IPS-NIHi11 (cell line): ENCODE measurements at regions not wholly inside any gene's neighbourhood (a gene's known extent, or its start where the extent isn't known, plus 50 kb on each side); places are given as distances from the start of the nearest gene placed in this dataset.

Experiments
- DNase-seq: peaks from one replicate; pipeline ENCODE4 v3.0.0; 2012; ENCODE audit warnings: mixed read lengths, low spot score

GRCh38 chr6:114543696-114544095, 200.9 kb upstream of the HS3ST5 start:
- no peak for DNase-seq

GRCh38 chr6:114541794-114542193, 199.0 kb upstream of the HS3ST5 start:
- no peak for DNase-seq

GRCh38 chr6:114537977-114538376, 195.2 kb upstream of the HS3ST5 start:
- no peak for DNase-seq

- no peak for DNase-seq
Measured at GRCh38 chr6:114534813-114535212, 192.0 kb upstream of the HS3ST5 start.

GRCh38 chr6:114524081-114524480, 181.3 kb upstream of the HS3ST5 start:
- DNase-seq = no peak

- DNase-seq = no peak
Measured at GRCh38 chr6:114523508-114523907, 180.7 kb upstream of the HS3ST5 start.

GRCh38 chr6:114521926-114522325, 179.1 kb upstream of the HS3ST5 start:
- no peak for DNase-seq

GRCh38 chr6:114520976-114521375, 178.2 kb upstream of the HS3ST5 start:
- no peak for DNase-seq

- no peak for DNase-seq
Measured at GRCh38 chr6:114514170-114514569, 171.3 kb upstream of the HS3ST5 start.

- no peak for DNase-seq
Measured at GRCh38 chr6:114471450-114471849, 128.6 kb upstream of the HS3ST5 start.

GRCh38 chr6:114467931-114468330, 125.1 kb upstream of the HS3ST5 start:
- DNase-seq = no peak

GRCh38 chr6:114465511-114465910, 122.7 kb upstream of the HS3ST5 start:
- DNase-seq = no peak

GRCh38 chr6:114453737-114454276, 111.0 kb upstream of the HS3ST5 start:
- DNase-seq = no peak

- DNase-seq = no peak
Measured at GRCh38 chr6:114452785-114453401, 110.1 kb upstream of the HS3ST5 start.

GRCh38 chr6:114450631-114451030, 107.8 kb upstream of the HS3ST5 start:
- no peak for DNase-seq

GRCh38 chr6:114449659-114450058, 106.8 kb upstream of the HS3ST5 start:
- no peak for DNase-seq

- DNase-seq = no peak
Measured at GRCh38 chr6:114446342-114446741, 103.5 kb upstream of the HS3ST5 start.

GRCh38 chr6:114445846-114446245, 103.0 kb upstream of the HS3ST5 start:
- no peak for DNase-seq

- DNase-seq = no peak
Measured at GRCh38 chr6:114439411-114439810, 96.6 kb upstream of the HS3ST5 start.

- DNase-seq = no peak
Measured at GRCh38 chr6:114437235-114437634, 94.4 kb upstream of the HS3ST5 start.

GRCh38 chr6:114436691-114437090, 93.9 kb upstream of the HS3ST5 start:
- DNase-seq = no peak

- no peak for DNase-seq
Measured at GRCh38 chr6:114435985-114436384, 93.2 kb upstream of the HS3ST5 start.

- peak; percentile 28 for DNase-seq
Measured at GRCh38 chr6:114432400-114432799, 89.6 kb upstream of the HS3ST5 start.

- DNase-seq = no peak
Measured at GRCh38 chr6:114431641-114432040, 88.8 kb upstream of the HS3ST5 start.
